ENCODE measurements at regions not wholly inside any gene's neighbourhood (a gene's known extent, or its start where the extent isn't known, plus 50 kb on each side); places are given as distances from the start of the nearest gene placed in this dataset.

DNA sequence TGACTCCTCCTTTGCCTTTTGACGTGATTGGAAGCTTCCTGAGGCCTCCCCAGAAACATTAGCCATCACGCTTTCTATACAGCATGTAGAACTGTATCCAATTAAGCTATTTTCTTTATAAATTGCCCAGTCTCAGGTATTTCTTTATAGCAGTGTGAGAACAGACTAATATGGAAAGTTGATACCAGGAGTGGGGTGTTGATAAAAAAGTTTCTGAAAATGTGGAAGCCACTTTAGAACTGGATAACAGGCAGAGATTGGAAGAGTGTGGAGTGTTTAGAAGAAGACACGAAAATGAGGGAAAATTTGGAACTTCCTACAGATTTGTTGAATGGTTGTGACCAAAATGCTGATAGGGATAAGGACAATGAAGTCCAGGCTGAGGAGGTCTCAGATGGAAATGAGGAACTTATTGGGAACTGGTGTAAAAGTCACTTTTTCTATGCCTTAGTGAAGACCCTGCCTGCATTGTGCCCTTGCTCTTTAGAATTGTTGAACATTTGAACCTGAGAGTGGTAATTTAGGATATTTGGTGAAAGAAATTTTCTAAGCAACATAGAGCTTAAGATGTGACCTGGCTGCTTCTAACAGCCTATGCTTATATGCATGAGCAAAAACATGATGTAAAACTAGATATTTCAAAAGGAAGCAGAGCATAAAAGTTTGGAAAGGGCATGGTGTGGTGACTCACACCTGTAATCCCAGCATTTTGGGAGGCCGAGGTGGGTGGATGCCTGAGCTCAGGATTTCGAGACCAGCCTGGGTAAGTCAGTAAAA lies 969.7 kb downstream of the DSC3 start:
- TF ChIP-seq, protein P1, sequence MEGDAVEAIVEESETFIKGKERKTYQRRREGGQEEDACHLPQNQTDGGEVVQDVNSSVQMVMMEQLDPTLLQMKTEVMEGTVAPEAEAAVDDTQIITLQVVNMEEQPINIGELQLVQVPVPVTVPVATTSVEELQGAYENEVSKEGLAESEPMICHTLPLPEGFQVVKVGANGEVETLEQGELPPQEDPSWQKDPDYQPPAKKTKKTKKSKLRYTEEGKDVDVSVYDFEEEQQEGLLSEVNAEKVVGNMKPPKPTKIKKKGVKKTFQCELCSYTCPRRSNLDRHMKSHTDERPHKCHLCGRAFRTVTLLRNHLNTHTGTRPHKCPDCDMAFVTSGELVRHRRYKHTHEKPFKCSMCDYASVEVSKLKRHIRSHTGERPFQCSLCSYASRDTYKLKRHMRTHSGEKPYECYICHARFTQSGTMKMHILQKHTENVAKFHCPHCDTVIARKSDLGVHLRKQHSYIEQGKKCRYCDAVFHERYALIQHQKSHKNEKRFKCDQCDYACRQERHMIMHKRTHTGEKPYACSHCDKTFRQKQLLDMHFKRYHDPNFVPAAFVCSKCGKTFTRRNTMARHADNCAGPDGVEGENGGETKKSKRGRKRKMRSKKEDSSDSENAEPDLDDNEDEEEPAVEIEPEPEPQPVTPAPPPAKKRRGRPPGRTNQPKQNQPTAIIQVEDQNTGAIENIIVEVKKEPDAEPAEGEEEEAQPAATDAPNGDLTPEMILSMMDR (IDR thresholded peaks at IDR 0.05), result no peak
- no peak for TF ChIP-seq POLR2A (IDR thresholded peaks at IDR 0.05)

All from lower leg skin (tissue), 3 donors.